ENCODE measurements at regions not wholly inside any gene's neighbourhood (a gene's known extent, or its start where the extent isn't known, plus 50 kb on each side); places are given as distances from the start of the nearest gene placed in this dataset.

DNA sequence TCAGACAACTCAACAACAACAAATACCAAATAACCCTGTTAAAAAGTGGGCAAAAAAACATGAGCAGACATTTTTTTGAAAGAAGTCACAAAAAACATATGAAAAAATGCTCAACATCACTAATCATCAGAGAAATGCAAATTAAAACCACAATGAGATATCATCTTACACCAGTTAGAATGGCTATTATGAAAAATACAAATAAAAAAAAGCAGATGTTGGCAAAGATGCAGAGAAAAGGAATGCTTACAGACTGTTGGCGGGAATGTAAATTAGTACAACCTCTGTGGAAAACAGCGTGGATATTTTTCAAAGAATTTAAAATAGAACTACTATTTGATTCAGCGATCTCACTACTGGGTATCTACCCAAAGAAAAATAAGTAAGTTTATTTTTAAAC lies 114.0 kb downstream of the SLC38A4 start:
- no peak for TF ChIP-seq SPI1 (IDR thresholded peaks at IDR 0.05; ENCODE audit: low read depth, low read length)
- TF ChIP-seq POLR2AphosphoS5 (IDR thresholded peaks at IDR 0.05; ENCODE audit: low read depth, low read length), result no peak
- no peak for TF ChIP-seq PAX5 (IDR thresholded peaks at IDR 0.05; ENCODE audit: insufficient read depth, low read length, severe bottlenecking)
- TF ChIP-seq TAF1 (IDR thresholded peaks at IDR 0.05; ENCODE audit: low read depth, low read length), result no peak
- TF ChIP-seq POU2F2 (IDR thresholded peaks at IDR 0.05; ENCODE audit: low read depth, low read length), result no peak
- no peak for TF ChIP-seq POLR2A (IDR thresholded peaks at IDR 0.05; ENCODE audit: low read depth, low read length)
- DNase-seq (ENCODE audit: insufficient read length, low spot score), result no peak
- FAIRE-seq, result no peak

DNA sequence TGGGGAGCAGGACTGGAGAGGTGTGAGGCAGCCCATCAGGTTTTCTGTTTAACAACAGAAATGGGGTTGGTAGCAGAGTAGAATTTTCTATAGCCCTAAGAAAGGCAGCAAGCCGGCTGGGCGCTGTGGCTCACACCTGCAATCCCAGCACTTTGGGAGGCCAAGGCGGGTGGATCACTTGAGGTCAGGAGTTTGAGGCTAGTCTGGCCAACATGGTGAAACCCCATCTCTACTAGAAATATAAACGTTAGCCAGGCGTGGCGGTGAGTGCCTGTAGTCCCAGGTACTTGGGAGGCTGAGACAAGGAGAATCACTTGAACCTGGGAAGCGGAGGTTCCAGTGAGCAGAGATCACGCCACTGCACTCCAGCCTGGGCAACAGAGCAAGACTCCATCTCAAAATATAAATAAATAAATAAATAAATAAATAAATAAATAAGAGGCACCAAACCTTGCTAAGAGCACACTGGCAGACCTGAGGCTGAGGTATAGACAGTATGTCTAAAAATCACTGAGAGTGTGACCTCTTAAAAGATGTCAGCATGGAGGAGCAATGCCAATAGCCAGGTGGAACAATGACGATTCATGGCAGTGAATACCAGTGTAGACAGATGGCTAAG lies 115.6 kb downstream of the SLC38A4 start:
- no peak for FAIRE-seq

GRCh38 chr12:46702581-46703344 lies 123.0 kb downstream of the SLC38A4 start:
- no peak for DNase-seq (ENCODE audit: insufficient read length, low spot score)
- no peak for TF ChIP-seq POU2F2 (IDR thresholded peaks at IDR 0.05; ENCODE audit: low read depth, low read length)
- TF ChIP-seq POLR2AphosphoS5 (IDR thresholded peaks at IDR 0.05; ENCODE audit: low read depth, low read length), result no peak
- FAIRE-seq, result no peak

More for the DNA sequence above, 115.6 kb downstream of the SLC38A4 start:
- TF ChIP-seq POU2F2 (IDR thresholded peaks at IDR 0.05; ENCODE audit: low read depth, low read length), result no peak
- TF ChIP-seq POLR2AphosphoS5 (IDR thresholded peaks at IDR 0.05; ENCODE audit: low read depth, low read length), result no peak
- TF ChIP-seq SPI1 (IDR thresholded peaks at IDR 0.05; ENCODE audit: low read depth, low read length), result no peak
- TF ChIP-seq TAF1 (IDR thresholded peaks at IDR 0.05; ENCODE audit: low read depth, low read length), result no peak
- TF ChIP-seq PAX5 (IDR thresholded peaks at IDR 0.05; ENCODE audit: insufficient read depth, low read length, severe bottlenecking), result no peak
- no peak for TF ChIP-seq POLR2A (IDR thresholded peaks at IDR 0.05; ENCODE audit: low read depth, low read length)
- DNase-seq (ENCODE audit: insufficient read length, low spot score), result no peak

- FAIRE-seq (no peak), DNase-seq (ENCODE audit: insufficient read length, low spot score) (no peak)
Observed at GRCh38 chr12:46701356-46701755, 124.4 kb downstream of the SLC38A4 start.

DNA sequence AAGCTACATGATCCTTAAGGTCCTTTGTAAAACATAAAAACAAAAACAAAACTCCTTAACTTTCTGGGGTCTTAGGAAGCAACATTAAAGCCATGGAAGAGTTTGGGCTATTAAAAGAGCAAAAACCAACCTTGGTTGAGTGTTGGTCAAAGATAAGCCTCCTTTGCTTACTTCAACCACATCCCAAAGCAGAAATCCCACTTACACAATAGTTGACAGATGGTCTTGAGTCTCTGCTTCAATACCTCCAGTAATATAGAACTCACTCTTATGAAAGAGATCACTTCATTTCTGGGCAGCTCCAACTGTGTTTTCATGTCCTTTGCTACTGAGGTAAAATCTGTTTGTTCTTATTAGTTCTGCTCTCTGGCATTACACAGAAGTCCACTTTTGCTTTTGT lies 125.8 kb downstream of the SLC38A4 start:
- no peak for FAIRE-seq
- no peak for TF ChIP-seq POLR2AphosphoS5 (IDR thresholded peaks at IDR 0.05; ENCODE audit: low read depth, low read length)
- no peak for TF ChIP-seq TAF1 (IDR thresholded peaks at IDR 0.05; ENCODE audit: low read depth, low read length)
- no peak for TF ChIP-seq POLR2A (IDR thresholded peaks at IDR 0.05; ENCODE audit: low read depth, low read length)
- TF ChIP-seq SPI1 (IDR thresholded peaks at IDR 0.05; ENCODE audit: low read depth, low read length), result no peak
- TF ChIP-seq PAX5 (IDR thresholded peaks at IDR 0.05; ENCODE audit: insufficient read depth, low read length, severe bottlenecking), result no peak
- no peak for TF ChIP-seq POU2F2 (IDR thresholded peaks at IDR 0.05; ENCODE audit: low read depth, low read length)
- DNase-seq (ENCODE audit: insufficient read length, low spot score), result no peak

More at GRCh38 chr12:46701356-46701755, 124.4 kb downstream of the SLC38A4 start:
- TF ChIP-seq PAX5 (IDR thresholded peaks at IDR 0.05; ENCODE audit: insufficient read depth, low read length, severe bottlenecking) (no peak), SPI1 (IDR thresholded peaks at IDR 0.05; ENCODE audit: low read depth, low read length) (no peak), TAF1 (IDR thresholded peaks at IDR 0.05; ENCODE audit: low read depth, low read length) (no peak), POLR2A (IDR thresholded peaks at IDR 0.05; ENCODE audit: low read depth, low read length) (no peak), POLR2AphosphoS5 (IDR thresholded peaks at IDR 0.05; ENCODE audit: low read depth, low read length) (no peak), POU2F2 (IDR thresholded peaks at IDR 0.05; ENCODE audit: low read depth, low read length) (no peak)

GRCh38 chr12:46698003-46698402 lies 127.8 kb downstream of the SLC38A4 start:
- DNase-seq (ENCODE audit: insufficient read length, low spot score) (no peak), FAIRE-seq (no peak)
- TF ChIP-seq SPI1 (IDR thresholded peaks at IDR 0.05; ENCODE audit: low read depth, low read length) (no peak), TAF1 (IDR thresholded peaks at IDR 0.05; ENCODE audit: low read depth, low read length) (no peak), PAX5 (IDR thresholded peaks at IDR 0.05; ENCODE audit: insufficient read depth, low read length, severe bottlenecking) (no peak), POLR2A (IDR thresholded peaks at IDR 0.05; ENCODE audit: low read depth, low read length) (no peak), POLR2AphosphoS5 (IDR thresholded peaks at IDR 0.05; ENCODE audit: low read depth, low read length) (no peak), POU2F2 (IDR thresholded peaks at IDR 0.05; ENCODE audit: low read depth, low read length) (no peak)

GRCh38 chr12:46693518-46693917 lies 132.3 kb downstream of the SLC38A4 start:
- FAIRE-seq (no peak), DNase-seq (ENCODE audit: insufficient read length, low spot score) (no peak)
- no peak for TF ChIP-seq POLR2A (IDR thresholded peaks at IDR 0.05; ENCODE audit: low read depth, low read length)

DNA sequence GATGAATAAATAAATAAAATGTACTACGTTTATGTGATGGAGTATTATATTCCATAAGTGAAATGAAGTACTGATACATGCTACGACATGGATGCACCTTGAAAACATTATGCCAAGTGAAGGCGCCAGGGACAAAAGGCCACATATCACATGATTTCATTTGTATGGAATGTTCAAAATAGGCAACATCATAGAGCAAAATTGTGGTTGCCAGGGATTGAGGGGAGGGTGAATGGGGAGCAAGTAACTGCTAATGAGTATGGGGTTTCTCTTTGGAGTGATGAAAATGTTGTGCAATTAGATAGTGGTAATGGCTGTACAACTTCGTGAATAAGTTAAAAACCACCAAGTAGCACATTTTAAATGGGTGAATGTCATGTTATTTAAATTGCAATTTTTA lies 132.8 kb downstream of the SLC38A4 start:
- no peak for FAIRE-seq
- TF ChIP-seq TAF1 (IDR thresholded peaks at IDR 0.05; ENCODE audit: low read depth, low read length) (no peak), POU2F2 (IDR thresholded peaks at IDR 0.05; ENCODE audit: low read depth, low read length) (no peak), PAX5 (IDR thresholded peaks at IDR 0.05; ENCODE audit: insufficient read depth, low read length, severe bottlenecking) (no peak), SPI1 (IDR thresholded peaks at IDR 0.05; ENCODE audit: low read depth, low read length) (no peak), POLR2A (IDR thresholded peaks at IDR 0.05; ENCODE audit: low read depth, low read length) (no peak), POLR2AphosphoS5 (IDR thresholded peaks at IDR 0.05; ENCODE audit: low read depth, low read length) (no peak)
- no peak for DNase-seq (ENCODE audit: insufficient read length, low spot score)

- TF ChIP-seq POLR2AphosphoS5 (IDR thresholded peaks at IDR 0.05; ENCODE audit: low read depth, low read length), result no peak
- TF ChIP-seq PAX5 (IDR thresholded peaks at IDR 0.05; ENCODE audit: insufficient read depth, low read length, severe bottlenecking), result no peak
- no peak for TF ChIP-seq TAF1 (IDR thresholded peaks at IDR 0.05; ENCODE audit: low read depth, low read length)
- no peak for DNase-seq (ENCODE audit: insufficient read length, low spot score)
- no peak for FAIRE-seq
Observed at GRCh38 chr12:46692606-46693005, 133.2 kb downstream of the SLC38A4 start.

All from GM12891 (cell line).